ENCODE measurements at regions not wholly inside any gene's neighbourhood (a gene's known extent, or its start where the extent isn't known, plus 50 kb on each side); places are given as distances from the start of the nearest gene placed in this dataset.

DNA sequence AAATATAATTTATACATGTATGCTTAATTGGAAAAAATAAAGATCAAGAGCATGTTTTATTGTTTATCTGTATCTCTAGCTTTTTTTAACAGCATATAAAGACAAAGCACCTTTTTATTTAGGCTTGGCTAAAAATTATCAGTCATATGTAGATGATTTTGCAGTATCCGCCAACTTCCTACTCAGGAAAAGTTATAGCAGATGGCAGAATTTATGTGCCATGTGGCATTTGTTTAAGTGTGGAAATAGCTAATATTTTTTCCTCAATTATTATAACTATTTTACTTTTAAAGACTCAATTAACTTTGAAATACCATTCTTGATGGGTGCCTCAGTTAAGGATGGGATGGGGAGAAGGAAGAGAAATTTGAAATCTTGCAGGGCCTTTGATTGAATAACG, 762.1 kb upstream of the RBFOX1 start:
- DNase-seq = no peak

DNA sequence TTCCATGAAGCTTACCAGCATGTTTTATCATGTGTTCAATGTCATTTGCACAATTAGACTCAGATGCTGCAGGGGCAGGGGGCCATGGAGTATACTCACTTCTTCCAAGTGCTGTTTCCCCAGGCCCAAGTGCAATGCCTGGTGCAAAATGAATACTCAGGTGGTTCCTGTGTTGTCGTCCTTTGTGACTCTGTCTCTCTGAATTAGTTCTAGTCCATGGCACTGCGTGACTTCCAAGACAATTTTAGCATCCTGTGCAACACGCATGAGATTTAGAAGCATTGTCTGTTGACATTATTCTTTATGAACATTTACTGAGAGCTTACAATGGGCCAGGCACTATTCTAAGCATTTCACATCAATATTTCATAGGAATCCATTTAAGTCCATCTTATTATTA, 769.7 kb upstream of the RBFOX1 start:
- no peak for DNase-seq

DNA sequence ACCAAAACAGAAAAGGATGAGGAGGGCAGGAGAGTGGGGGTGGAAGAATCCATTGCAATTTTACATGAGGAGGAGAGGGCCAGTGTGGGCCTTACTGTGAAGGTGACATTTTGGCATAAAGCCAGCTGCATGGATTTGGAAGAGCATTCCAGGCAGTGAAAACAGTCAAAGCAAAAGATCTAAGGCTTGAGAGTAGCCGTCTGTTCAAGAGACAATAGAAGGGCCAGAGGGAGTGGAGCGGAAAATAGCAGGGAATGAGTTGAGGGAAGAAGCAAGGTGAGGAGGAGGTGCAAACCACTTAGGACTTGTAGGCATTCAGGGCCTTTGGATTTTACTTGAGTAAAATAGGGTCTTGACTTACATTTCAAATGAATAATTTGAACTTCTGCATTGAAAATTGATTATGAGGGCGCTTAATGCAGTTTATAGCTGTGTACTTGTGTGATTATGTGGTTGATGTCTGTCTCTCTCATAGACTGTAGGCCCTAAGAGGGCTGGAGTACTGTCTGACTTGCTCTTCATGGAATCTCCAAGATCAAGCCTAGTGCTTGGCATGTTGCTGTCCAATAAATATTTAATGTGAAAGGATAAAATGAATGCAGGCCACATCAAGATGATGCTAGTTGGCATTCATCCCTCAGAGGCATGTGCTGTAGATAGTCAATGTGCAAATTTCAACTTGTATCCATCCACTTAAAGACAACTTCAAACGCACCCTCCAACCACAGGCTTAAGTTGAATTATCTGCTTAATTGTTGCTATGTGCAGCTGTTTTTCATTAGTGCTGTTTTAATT, 772.1 kb upstream of the RBFOX1 start:
- DNase-seq = no peak

DNA sequence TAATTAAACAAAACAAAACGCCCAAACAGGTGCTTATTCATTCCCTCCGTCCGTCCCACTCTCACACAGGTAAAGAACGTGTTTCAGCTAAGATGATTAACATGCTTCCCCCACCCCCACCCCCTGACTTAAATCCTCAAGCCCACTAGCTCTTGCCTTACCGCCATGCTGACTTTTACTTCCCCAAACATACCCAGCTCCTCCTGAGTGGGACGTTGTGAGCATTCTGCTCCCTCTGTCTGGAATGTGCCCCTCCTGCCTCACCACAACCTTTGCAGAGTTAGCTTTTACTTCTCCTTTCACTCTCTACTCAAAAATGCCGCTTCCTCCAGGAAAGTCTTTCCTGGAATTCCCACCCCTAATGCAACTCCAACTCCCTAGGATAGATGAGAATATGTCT, 774.0 kb upstream of the RBFOX1 start:
- DNase-seq = no peak

DNA sequence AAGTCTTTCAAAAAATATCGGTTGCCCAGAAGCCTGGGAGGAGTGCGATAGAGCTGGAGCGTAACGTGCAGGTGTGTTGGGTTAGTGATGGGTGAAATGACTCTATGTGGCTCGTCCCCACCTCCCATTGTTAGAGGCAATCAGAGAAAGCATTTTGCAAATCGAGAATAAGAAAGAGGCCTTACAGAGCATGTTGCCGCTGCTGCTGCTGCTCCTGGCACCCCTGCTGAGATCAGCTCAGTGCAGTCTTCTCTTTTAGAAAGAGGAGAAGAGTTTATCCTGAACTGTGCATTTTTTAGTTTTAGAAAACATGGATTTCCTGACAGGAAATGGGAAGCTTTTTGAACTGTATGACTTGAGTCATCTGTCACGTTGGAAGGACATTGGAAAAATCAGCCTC, 774.5 kb upstream of the RBFOX1 start:
- DNase-seq = no peak

DNA sequence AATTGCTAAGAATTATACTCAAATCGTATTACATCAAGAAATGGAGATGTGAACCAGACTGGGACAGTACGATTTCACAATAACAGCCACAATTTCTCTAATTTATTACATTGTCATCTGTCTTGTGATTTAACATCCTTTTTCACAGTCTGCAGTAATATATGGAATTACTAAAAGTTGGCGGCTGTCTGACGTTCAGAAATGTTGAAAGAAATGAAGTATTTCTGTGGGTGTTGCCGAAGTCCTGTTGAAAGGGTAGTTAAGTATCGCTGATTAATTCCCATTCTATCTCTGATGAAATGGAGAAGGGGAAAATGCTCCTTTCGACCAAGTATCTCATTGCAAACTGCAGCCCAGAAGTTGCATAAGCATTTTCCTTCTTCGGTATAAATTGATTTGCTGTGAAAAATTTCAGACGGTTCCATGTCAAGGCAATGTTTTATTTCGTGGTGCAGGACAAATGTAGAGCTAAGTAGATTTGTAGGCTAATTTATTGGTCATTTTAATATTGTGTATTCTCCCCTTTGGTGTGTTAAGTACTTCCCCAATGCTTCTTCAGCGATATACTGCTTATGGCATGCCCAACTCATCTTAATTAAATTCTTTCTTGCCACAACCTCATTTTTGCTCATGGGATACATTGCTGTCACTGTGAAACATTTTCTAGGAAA, 775.2 kb upstream of the RBFOX1 start:
- DNase-seq = no peak

DNA sequence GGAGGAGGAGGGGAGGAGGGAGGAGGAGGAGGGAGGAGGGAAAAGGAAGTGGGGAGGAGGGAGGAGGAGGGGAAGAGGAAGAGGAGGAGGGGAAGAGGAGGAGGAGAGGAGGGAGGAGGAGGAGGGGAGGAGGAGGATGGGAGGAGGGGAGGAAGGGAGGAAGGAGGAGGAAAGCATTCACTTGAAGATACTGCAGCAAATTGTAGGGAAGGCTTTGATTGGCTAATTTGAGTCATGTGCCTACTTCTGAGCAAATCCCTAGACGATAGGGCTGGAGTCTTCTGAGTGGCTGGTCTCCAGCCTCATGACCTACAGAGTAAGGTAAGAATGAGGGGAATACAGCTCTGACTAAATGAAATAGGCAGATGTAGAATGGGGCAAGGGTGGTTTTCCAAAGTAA, 783.2 kb upstream of the RBFOX1 start:
- no peak for DNase-seq

DNA sequence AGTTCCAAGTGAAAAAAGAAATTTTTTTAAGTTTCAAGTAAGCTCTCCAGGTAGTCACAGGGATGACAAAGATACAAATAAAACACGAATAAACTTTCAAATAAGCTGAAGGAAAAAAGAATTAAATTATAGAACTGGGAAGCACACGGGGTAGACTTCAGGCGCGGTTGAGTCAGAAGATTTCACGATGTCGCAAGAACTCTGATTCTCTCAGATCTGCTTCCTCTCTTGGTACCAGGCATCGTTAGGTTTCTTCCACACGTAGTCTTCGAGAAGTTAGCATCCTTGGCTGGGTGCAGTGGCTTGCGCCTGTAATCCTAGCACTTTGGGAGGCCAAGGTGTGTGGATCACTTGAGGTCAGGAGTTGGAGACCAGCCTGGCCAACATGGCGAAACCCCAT, 784.1 kb upstream of the RBFOX1 start:
- no peak for DNase-seq

DNA sequence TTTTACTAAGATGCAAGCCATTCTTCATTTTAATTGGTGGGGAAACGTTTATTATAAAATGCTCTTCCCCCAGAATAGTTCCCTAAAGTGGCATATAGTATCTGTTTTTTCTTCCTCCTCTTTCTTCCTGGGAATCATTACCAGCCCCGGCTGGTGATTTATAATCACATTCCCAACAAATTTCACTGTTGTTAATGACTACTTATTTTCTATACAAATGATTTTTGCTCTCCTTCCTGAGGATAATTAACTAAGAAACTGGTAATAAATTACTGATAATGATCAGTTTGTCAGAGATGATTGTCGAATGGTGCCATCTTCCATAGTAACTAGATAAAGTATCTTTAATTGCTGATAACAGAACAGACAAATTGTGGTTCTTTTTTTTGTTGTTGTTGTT, 785.5 kb upstream of the RBFOX1 start:
- DNase-seq = no peak

DNA sequence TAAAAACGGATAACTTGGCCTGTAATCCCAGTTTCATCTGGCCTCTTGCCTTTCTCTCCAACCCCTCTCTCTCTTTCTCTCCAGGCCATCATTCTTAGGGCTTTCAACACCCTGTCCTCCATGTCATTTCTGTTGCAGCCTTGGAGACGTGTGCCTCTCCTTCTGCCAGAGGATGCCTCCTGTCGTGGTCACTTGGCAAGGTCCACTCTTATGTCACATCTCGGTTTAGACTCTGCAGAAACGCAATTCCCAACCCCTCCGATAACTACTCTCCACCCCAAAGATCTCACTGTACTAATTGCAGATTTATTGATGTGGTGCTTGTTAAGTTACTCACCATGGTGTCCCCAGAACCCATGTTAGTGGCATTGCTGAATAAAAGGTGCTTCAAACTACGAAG, 787.3 kb upstream of the RBFOX1 start:
- no peak for DNase-seq

DNA sequence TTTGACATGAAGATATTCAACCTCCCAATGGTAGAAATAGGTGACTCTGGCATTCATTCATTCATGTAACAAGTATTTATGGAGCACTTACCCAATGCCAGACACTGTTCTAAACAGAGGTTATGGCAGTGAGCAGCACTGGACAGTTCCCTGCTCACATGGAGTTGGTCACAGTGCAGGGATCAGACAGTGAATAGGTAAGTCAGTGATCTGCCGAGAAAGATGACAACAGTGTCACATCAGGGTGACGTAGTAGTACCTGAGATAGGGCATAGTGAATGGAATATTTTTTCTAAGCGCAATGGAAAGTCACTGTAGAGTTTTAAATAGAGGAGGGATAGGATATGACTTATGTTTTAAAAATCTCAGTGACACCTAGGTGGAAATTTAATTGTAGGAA, 791.4 kb upstream of the RBFOX1 start:
- no peak for DNase-seq

DNA sequence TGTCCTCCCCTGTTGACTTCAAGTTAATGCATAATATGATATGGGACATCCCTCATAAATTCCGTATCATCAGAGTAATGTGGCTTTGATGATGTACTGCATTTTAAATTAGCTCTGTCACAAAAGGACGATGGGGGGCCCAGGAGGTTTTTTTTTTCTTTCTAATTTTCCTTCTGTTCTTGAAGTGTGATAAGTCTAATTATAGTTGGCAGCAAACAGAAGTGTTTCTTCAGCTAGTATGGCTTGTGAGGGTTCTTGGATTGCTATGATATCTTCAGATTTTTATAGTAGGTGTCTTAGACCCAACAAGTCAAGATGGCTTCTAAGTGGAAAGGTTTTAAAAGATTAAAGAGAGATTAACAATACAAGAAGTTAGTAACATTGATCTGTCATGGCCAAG, 796.2 kb upstream of the RBFOX1 start:
- no peak for DNase-seq

DNA sequence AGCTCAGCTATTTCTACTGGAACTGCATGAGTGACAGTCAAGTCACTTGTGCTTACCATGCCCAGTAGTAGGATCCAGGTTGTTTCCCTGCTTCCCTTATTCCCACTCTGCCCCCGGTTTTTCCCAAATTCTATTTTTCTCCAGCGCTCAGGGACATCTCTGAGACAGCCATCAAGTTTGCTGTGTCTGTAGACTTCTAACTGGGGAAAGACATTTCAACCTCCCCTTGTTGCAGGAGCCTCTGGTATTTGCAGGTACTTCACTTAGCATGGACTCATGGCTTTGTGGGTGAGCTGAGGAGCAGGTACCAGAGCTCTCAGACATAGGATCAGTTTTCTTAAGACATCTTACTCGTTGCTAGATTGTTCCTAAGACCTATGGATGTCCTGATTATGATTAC, 801.6 kb upstream of the RBFOX1 start:
- no peak for DNase-seq

DNA sequence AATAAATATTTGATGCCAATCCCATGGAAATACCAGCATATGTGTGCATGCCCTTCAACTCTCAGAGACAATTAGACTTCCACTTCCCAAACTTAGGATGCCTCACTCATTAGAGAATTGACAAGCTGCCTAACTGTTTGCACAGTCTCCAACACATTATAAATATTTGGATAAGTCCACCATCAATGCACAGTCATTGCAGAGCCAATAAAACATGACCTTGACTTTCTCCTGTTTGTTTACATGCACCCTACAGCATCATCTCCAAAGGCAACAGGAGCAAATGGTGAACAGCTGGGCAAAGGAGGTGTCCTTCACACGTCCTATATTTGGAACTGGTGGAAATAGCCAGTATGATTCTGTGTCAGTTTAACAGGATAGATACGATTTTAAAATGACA, 804.4 kb upstream of the RBFOX1 start:
- DNase-seq = no peak

DNA sequence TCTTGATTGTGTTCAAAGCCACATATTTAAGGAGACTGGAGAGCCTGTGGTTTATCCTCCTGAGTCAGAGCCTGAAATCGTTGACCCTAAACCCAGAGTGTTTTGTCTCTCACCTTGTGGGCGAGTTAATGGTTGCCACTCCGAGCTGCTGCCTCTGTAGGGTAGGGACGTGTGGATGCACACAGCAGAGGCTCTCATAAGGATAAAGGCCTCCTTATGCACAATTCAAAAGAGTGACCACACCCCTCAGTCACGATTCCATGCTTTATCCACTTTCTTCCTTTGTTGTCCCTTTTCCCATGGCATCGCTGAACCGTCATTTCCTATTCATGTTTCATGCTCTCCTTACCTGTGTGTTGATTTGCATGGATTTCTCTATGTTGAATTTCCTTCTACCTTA, 805.0 kb upstream of the RBFOX1 start:
- DNase-seq = no peak

DNA sequence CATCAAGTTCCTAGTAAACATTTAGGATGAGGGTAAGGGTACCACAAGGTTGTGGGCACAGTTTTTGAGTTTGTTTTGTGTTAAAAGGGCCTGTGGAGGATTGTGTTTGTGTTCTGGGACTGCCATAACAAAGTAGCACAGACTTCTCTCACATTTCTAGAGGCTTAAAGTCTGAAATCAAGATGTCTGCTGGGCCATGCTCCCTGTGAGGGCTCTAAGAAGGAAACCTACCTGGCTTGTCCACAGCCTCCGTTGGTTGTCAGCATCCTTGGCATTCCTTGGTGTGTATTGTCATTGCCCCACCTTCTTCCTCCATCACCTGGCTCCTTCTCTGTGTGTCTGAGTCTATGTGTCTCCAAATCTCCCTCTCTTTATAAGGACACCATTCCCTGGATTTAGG, 808.1 kb upstream of the RBFOX1 start:
- no peak for DNase-seq

DNA sequence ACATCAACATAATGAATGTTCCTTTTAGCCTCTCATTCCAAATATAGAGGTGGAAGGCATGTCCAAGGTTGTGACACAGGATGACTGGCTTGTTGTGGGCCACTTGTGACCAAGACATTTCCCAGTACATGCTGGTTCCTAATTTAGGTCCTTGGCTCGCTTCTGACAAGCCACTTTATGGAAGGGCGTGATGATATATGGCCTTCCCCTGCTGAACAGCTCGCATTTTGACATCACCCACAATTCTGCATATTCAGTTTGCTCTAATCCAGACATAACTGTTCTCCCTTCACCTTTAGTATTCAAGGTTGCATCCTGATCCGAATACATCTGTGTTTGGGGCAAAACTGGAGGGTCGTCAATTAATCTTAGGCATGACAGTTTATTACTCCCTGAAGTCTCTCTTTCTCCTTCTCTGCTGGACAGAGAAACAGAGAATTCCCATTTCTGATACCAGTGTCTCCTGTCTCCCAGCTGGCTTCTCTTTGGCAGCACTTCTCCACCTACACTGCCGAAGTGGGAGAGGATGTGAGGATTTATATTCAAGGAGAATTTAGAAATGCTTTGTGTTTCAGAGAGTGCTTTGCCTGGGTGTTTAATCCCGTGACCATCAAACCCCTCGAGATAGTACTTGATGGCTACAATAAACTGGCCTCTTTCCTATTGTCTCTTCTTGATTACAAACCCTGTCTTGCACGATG, 815.5 kb upstream of the RBFOX1 start:
- no peak for DNase-seq

DNA sequence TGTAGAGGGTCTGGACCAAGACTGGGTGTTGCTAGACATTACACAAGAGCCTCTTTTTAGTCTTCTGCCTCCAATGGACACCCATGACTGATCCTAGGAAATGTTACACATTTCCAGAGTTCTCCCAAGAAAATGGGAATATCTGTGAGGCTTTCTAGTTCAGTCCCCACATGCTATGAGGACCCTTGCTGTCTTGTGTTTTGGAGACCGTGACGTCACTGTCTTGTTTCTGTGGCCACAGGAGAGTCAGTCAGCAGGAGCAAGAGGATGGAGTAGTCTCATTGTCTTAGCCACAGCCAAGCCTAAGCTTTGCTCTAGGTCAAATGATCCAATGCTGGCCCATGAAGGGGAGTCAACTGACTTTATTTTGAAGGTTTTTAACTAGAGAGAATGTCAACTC, 820.1 kb upstream of the RBFOX1 start:
- DNase-seq = no peak

DNA sequence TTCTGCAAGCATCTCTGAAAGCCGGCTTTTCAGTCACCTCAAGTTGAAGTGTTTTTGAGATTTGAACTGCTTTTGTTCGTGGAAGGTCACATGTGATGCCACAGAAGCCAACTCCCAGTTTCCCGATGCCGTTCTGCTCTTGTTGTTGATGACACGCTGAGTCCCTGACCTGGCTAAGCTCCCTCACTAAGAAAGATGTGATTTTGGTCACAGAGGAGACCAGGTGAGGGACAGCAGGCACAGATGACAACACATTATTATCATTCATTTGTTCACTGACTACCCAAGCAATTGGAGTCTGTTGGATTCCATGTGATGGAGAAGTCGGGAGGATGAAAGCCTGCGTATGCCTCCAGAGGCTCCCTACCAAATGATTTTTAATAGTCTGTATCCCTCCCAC, 822.4 kb upstream of the RBFOX1 start:
- no peak for DNase-seq

DNA sequence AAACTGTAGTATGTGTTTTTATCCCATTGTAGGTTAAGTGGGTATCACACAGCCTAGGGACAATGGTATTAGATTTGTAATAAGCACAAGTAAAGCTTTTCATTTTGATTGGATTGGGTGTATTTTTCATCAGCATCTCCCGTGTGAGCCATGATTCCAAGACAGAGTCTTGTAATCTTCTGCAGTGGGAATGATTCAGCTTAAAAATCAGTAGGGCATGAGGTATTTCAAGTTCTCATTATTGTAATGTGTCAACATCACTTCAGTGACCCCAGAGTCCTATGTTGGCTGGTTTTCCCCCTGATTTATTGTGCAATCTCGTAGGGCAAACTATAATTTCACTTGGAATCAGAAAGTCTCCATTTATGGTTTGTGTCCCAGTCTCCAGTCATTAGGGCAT, 833.2 kb upstream of the RBFOX1 start:
- no peak for DNase-seq

DNA sequence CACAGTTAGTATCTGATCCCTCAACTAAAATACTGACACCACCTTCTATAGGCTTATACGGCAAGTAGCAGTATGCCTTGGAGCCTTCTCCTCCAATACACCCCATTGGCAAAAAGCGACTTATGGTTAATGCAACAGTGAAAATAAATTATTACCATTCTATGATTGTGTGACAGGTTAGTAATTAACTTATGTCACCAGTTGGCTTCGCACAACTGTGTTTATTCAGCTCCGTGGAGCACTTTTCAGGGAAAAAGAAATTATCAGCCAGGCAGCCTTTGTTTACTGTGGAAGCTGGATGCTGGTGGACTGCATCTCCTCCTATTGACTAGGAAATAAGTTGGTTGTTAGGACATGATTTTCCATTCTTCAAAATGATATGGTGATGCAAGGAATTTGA, 833.8 kb upstream of the RBFOX1 start:
- no peak for DNase-seq

DNA sequence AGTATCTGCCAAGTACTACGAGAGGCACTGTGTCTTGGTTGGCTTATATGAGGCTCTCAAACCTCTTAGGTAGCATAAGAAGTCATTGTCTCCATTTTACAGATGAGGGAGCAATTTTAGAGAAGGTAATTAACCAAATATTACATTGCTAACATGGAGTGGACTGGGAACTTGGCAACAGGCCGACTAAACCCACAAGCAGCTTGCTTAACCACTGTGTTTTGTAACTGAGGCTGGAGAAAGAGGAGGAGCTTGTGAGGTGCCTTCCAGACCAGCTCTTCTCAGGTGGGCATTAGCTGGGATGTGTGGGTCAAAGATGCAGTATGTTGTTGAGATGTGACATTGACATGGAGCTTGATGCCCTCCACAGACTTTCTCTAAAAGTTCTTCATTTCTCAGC, 835.6 kb upstream of the RBFOX1 start:
- DNase-seq = no peak

DNA sequence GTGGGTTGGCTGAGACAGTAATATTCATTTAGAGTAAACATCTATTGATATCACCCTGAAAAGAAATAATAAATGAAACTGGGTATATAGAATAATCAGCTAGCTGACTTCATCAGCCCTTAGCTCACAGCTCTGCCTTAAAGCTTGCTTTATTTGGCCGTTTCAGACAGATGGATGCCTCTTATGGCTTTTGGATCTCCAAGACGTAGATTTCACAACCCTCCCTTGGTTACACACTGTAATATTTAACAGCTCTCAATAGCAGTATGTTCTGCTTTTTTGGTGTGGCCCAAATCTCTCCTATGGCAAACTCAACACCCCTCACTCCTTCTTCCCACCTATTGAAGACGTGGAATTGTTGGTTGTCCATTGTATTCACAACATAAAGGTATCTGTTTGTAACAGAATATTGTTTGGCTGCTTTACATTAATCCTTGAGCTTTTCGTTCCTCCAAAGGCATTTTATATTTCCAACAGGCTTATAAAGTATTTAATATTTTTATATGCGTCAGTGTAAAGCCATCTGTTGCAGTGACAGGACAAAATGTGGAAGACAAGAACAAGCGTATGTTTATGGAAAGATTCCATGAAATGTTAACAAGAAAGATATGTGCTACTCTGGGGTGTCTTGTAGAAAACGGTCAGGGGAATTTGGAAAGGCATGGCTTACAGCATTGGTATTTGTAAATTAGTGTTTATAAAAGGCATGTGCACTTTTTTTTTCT, 837.0 kb upstream of the RBFOX1 start:
- no peak for DNase-seq

DNA sequence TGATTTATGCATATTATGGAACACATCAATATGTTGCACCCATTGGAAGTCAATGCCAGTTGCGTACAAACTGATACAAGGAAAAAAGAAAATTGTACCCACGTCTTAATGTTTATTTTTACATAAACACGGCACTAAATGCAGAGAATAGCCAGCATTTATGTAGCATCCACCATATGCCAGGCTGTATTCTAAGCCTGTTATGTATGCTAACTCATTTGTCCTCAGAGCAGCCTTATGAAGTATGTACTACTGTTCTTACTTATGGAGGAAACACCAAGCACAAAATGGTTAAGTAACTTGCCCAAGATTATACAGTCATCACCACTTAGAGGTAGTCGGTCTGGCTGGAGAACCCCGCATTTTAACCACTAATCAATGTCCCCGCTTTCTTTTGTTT, 837.9 kb upstream of the RBFOX1 start:
- no peak for DNase-seq

Data from activated CD4-positive, alpha-beta T cell treated with anti-CD3 and anti-CD28 coated beads, Interleukin-2, Interleukin-6, amounts not matched to agents 100 ng/mL and 50 ng/mL, durations not matched to agents 16 hours and 8 hours (primary cell).